ENCODE measurements at regions not wholly inside any gene's neighbourhood (a gene's known extent, or its start where the extent isn't known, plus 50 kb on each side); places are given as distances from the start of the nearest gene placed in this dataset.

- no peak for ATAC-seq
- Histone ChIP-seq H3K27me3 (peaks cover 18% of the 10 kb centered on the region), H3K9me3 (no peaks in the 10 kb centered on the region), H3K36me3 (no peaks in the 10 kb centered on the region), H3K4me1 (peaks cover 0 to 4% (median 0%) of the 10 kb centered on the region in 3 donors), H3K27ac (no peak overlapping the region), H3K4me3 (no peak overlapping the region)
- TF ChIP-seq EP300 (IDR thresholded peaks at IDR 0.05) (no peak), POLR2A (IDR thresholded peaks at IDR 0.05) (no peak), POLR2AphosphoS5 (IDR thresholded peaks at IDR 0.05) (no peak), CTCF (IDR thresholded peaks at IDR 0.05) (no peak)
- 86 to 90% methylated on average over 5 to 7 of the region's 7 CpGs for WGBS, 2 donors (ENCODE audit: low coverage in 1 of 2)
Measured at GRCh38 chr6:170460641-170461040, 92.5 kb downstream of the PSMB1 start.

GRCh38 chr6:170459451-170459850, 93.7 kb downstream of the PSMB1 start:
- no peak for ATAC-seq
- peaks cover 0 to 4% (median 0%) of the 10 kb centered on the region in 3 donors for H3K4me1 ChIP-seq
- 48 to 63% methylated on average over 2 to 5 of the region's 6 CpGs for WGBS, 2 donors (ENCODE audit: low coverage in 1 of 2)
- H3K36me3 ChIP-seq: no peaks in the 10 kb centered on the region
- H3K27me3 ChIP-seq: peaks cover 18% of the 10 kb centered on the region
- no peaks in the 10 kb centered on the region for H3K9me3 ChIP-seq
- no peak for TF ChIP-seq CTCF (IDR thresholded peaks at IDR 0.05)
- TF ChIP-seq POLR2A (IDR thresholded peaks at IDR 0.05): no peak
- TF ChIP-seq POLR2AphosphoS5 (IDR thresholded peaks at IDR 0.05): no peak
- no peak for TF ChIP-seq EP300 (IDR thresholded peaks at IDR 0.05)
- peak overlapping the region in 1 of 2 donors; percentile 27 for H3K4me3 ChIP-seq
- no peak overlapping the region for H3K27ac ChIP-seq

DNA sequence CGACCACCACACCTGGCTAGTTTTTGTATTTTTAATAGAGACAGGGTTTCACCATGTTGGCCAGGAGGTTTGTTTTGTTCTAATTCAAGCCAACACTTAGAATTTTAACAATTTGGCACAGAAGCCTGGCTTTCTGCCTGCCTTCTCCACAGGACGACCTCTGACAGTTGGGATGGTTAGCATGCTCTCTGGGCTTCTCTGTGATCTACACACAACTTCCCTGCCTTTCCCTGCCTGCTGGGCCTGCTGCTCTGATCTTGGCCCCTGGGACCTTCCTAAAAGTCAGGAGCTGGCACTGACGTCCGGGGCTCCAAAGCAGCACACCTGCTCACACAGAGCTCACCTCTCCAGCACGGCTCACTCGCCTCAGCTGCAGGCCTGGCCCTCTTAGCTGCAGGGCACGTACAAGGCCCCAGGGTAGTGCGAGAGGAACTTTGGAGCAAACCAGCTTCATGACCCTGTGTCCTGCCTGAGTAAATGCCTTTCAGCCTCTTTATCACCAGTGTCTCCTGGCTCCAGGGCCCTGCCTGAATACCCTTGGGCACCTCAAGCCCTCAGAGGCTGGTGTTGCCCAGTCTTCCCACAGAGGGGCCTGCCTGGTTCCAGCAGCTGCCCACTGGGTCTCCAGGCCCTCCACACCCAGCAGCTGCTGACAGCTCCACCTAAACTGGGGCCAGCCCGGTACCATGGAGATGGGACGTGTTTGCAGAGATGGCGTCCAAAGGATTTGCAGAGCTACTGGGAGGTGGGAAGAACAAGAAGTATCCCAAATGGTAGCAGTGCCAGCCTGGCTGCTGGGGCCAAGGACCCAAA, 96.0 kb downstream of the PSMB1 start:
- H3K27ac ChIP-seq: no peak overlapping the region
- WGBS, 2 donors (ENCODE audit: low coverage in 1 of 2): 39 to 64% methylated on average over 2 to 4 of the region's 11 CpGs
- no peak overlapping the region for H3K4me3 ChIP-seq
- H3K9me3 ChIP-seq: no peaks in the 10 kb centered on the region
- ATAC-seq: no peak
- H3K36me3 ChIP-seq: no peaks in the 10 kb centered on the region
- TF ChIP-seq POLR2A (IDR thresholded peaks at IDR 0.05): no peak
- peaks cover 0 to 4% (median 0%) of the 10 kb centered on the region in 3 donors for H3K4me1 ChIP-seq
- peaks cover 18% of the 10 kb centered on the region for H3K27me3 ChIP-seq
